K562 (cell line): ENCODE measurements at regions not wholly inside any gene's neighbourhood (a gene's known extent, or its start where the extent isn't known, plus 50 kb on each side); places are given as distances from the start of the nearest gene placed in this dataset.

Experiments
- ATAC-seq: fragments of 200-7000 bp; cut with Tn5 transposase; 3 replicates; pipeline ENCODE4 v1.9.1; 2020; ENCODE audit warnings: moderate library complexity
- BruUV-seq: library from RNA; stranded (reverse); fragments of 400-500 nt; replicated peaks from 2 replicates; lab custom pipeline; 2021; lab: Mats Ljungman, UMichigan
- CTCF ChIA-PET: fragments of 300-600 bp; formaldehyde crosslinking; extraction: SDS; loops from one replicate; lab custom pipeline; 2021; ENCODE audit warnings: low intra/inter-chr PET ratio; lab: Yijun Ruan, JAX
- POLR2A ChIA-PET: fragments of 300-600, 350-650 bp; sonication (Branson Sonifier 250); formaldehyde crosslinking; extraction: SDS; loops from one replicate; lab custom pipeline; 2021; ENCODE audit warnings: antibody characterized with exemption, inconsistent platforms; lab: Yijun Ruan, JAX
- DNase-seq, 4 experiments: peaks; one replicate each; pipeline versions ENCODE4 v3.0.0 to v3.0.0-alpha.2; 2011 to 2018; ENCODE audit warnings: low spot score in 3 of 4, mixed read lengths in 3 of 4; ENCODE audit errors: extremely low read depth in 1 of 4
- FAIRE-seq: peaks from 2 replicates; lab custom pipeline; 2011; peaks lifted over from hg19 to GRCh38; lab: Jason Lieb, UNC
- H2AFZ ChIP-seq: 2 replicates; pipeline ENCODE4 v1.6.0; 2011; ENCODE audit warnings: low read depth, low read length, control low read depth, inconsistent platforms
- H3K27ac ChIP-seq: fragments of 200-600 bp; 3 replicates; pipeline ENCODE4 v1.8.0; 2011; ENCODE audit warnings: low read depth, mild to moderate bottlenecking, control low read depth, inconsistent platforms, low read length, moderate library complexity, mixed read lengths; ENCODE audit errors: extremely low read depth
- H3K27me3 ChIP-seq, 2 experiments: fragments of 300-600 bp in 1 of 2; 2 replicates in 1 of 2; 3 replicates in 1 of 2; pipeline versions ENCODE4 v1.6.0 to v1.8.0; 2011; ENCODE audit warnings: inconsistent platforms in 2 of 2, low read length in 2 of 2, mild to moderate bottlenecking in 1 of 2, mixed read lengths in 1 of 2, moderate library complexity in 1 of 2; ENCODE audit not compliant: control insufficient read depth in 2 of 2, insufficient read depth in 2 of 2
- H3K36me3 ChIP-seq: fragments of 300-600 bp; 3 replicates; pipeline ENCODE4 v1.8.0; 2011; ENCODE audit warnings: mild to moderate bottlenecking, low read length, inconsistent platforms; ENCODE audit not compliant: control insufficient read depth, insufficient read depth
- H3K4me1 ChIP-seq, 2 experiments: fragments of 200-600 bp in 1 of 2; replicated peaks in 1 of 2; 2 replicates in 1 of 2; 3 replicates in 1 of 2; pipeline versions ENCODE4 v1.5.1 to v1.8.0; 2011; ENCODE audit warnings: inconsistent platforms in 2 of 2, low read length in 2 of 2, mild to moderate bottlenecking in 1 of 2, mixed read lengths in 1 of 2, moderate library complexity in 1 of 2; ENCODE audit not compliant: control insufficient read depth in 2 of 2, insufficient read depth in 2 of 2
- H3K4me2 ChIP-seq: 2 replicates; pipeline ENCODE4 v1.6.1; 2011; ENCODE audit warnings: low read length, control low read depth, inconsistent platforms, mixed read lengths; ENCODE audit not compliant: insufficient read depth
- H3K4me3 ChIP-seq: fragments of 200-600 bp; sonication (generic), shearing (Covaris generic); 2 replicates; pipeline ENCODE4 v1.5.1; 2016; ENCODE audit warnings: control low read depth, inconsistent platforms
- H3K79me2 ChIP-seq: fragments of 200-600 bp; 3 replicates; pipeline ENCODE4 v1.8.0; 2011; ENCODE audit warnings: low read length, inconsistent platforms; ENCODE audit not compliant: control insufficient read depth, insufficient read depth
- H3K9ac ChIP-seq, 2 experiments: 2 replicates each; pipeline versions ENCODE4 v1.6.0 to v1.6.1; 2011; ENCODE audit warnings: low read depth in 2 of 2, low read length in 2 of 2, control low read depth in 1 of 2, inconsistent platforms in 1 of 2, mild to moderate bottlenecking in 1 of 2, mixed read lengths in 1 of 2; ENCODE audit not compliant: insufficient read depth in 1 of 2
- H3K9me1 ChIP-seq: one replicate; pipeline ENCODE4 v1.6.0; 2011; ENCODE audit warnings: inconsistent platforms, mild to moderate bottlenecking, low read length, moderate library complexity; ENCODE audit not compliant: control insufficient read depth, insufficient read depth
- H3K9me3 ChIP-seq: replicated peaks from 2 replicates; pipeline ENCODE4 v1.5.1; 2011; ENCODE audit warnings: low read depth, low read length, inconsistent platforms; ENCODE audit not compliant: control insufficient read depth, insufficient read depth
- H4K20me1 ChIP-seq: replicated peaks from 2 replicates; pipeline ENCODE4 v1.6.1; 2011; ENCODE audit warnings: low read length, inconsistent platforms, mixed read lengths; ENCODE audit not compliant: control insufficient read depth, insufficient read depth
- BRCA1 ChIP-seq, 2 experiments: fragments of 450-650 bp in 1 of 2; sonication (generic) in 1 of 2; formaldehyde crosslinking in 1 of 2; IDR thresholded peaks; 2 replicates each; pipeline versions ENCODE4 v1.5.0 to v1.6.1; 2017 to 2020; ENCODE audit warnings: mild to moderate bottlenecking in 1 of 2, missing genetic modification reagents in 1 of 2
- CCAR2 ChIP-seq: fragments of 200-400 bp; formaldehyde crosslinking; IDR thresholded peaks from 2 replicates; pipeline ENCODE4 v1.6.1; 2017; ENCODE audit warnings: mild to moderate bottlenecking, low read depth, low read length
- CREB1 ChIP-seq, 2 experiments: sonication (generic) in 1 of 2; formaldehyde crosslinking in 1 of 2; IDR thresholded peaks; 2 replicates each; pipeline versions ENCODE4 v1.6.1 to v1.8.0; 2012 to 2022; ENCODE audit warnings: inconsistent platforms in 1 of 2, mild to moderate bottlenecking in 1 of 2, missing genetic modification reagents in 1 of 2, moderate library complexity in 1 of 2
- E2F1 ChIP-seq: sonication (generic); formaldehyde crosslinking; IDR thresholded peaks from 2 replicates; pipeline ENCODE4 v1.8.1; 2023; ENCODE audit warnings: mild to moderate bottlenecking, missing genetic modification reagents, moderate library complexity
- FOS ChIP-seq: IDR thresholded peaks from 3 replicates; pipeline ENCODE4 v1.6.1; 2011; ENCODE audit not compliant: insufficient read length; ENCODE audit errors: extremely low read depth
- HES1 ChIP-seq: fragments of 450-650 bp; IDR thresholded peaks from 2 replicates; pipeline ENCODE4 v1.6.1; 2016; ENCODE audit warnings: low read depth, mild to moderate bottlenecking, moderate library complexity
- HMGXB4 ChIP-seq: sonication (generic); formaldehyde crosslinking; IDR thresholded peaks from 2 replicates; pipeline ENCODE4 v1.8.1; 2023; ENCODE audit warnings: mild to moderate bottlenecking, missing genetic modification reagents
- IRF2 ChIP-seq: sonication (generic); formaldehyde crosslinking; IDR thresholded peaks from 2 replicates; pipeline ENCODE4 v1.8.1; 2022; ENCODE audit warnings: mild to moderate bottlenecking, missing genetic modification reagents
- MCM7 ChIP-seq, 2 experiments: fragments of 450-650 bp; IDR thresholded peaks; 2 replicates each; pipeline ENCODE4 v1.6.1; 2016 to 2018
- NEUROD1 ChIP-seq: fragments of 150-350 bp; IDR thresholded peaks from 2 replicates; pipeline ENCODE4 v1.6.1; 2014; ENCODE audit warnings: borderline replicate concordance, low read length, low read depth; ENCODE audit not compliant: partially characterized antibody
- NFATC3 ChIP-seq: fragments of 450-650 bp; IDR thresholded peaks from 2 replicates; pipeline ENCODE4 v1.6.1; 2017; ENCODE audit warnings: mild to moderate bottlenecking
- PHB2 ChIP-seq: fragments of 450-650 bp; IDR thresholded peaks from 2 replicates; pipeline ENCODE4 v1.6.1; 2017; ENCODE audit warnings: low read depth
- USF1 ChIP-seq: sonication (generic); formaldehyde crosslinking; IDR thresholded peaks from 2 replicates; pipeline ENCODE4 v1.9.0; 2022; ENCODE audit warnings: mild to moderate bottlenecking, missing genetic modification reagents
- ZBTB43 ChIP-seq: sonication (generic); formaldehyde crosslinking; IDR thresholded peaks from 2 replicates; pipeline ENCODE4 v1.8.0; 2023; ENCODE audit warnings: mild to moderate bottlenecking, missing genetic modification reagents
- ZNF12 ChIP-seq: sonication (generic); formaldehyde crosslinking; IDR thresholded peaks from 2 replicates; pipeline ENCODE4 v1.4.0; 2020; ENCODE audit warnings: mild to moderate bottlenecking, missing genetic modification reagents
- ZNF384 ChIP-seq: IDR thresholded peaks from 2 replicates; pipeline ENCODE4 v1.6.1; 2012; ENCODE audit warnings: low read depth, low read length, improper control_type of control experiment
- ZNF695 ChIP-seq: fragments of 450-650 bp; formaldehyde crosslinking; IDR thresholded peaks from 2 replicates; pipeline ENCODE4 v1.4.0; 2020; ENCODE audit warnings: mild to moderate bottlenecking, moderate library complexity
- in situ Hi-C: fragments of 300-500 bp; cut with MboI; formaldehyde crosslinking; loops from 4 replicates; pipeline ENCODE4 v1.15.0; 2018; ENCODE audit warnings: inconsistent platforms, mixed read lengths
- intact Hi-C: fragments of 100-400 bp; cut with micrococcal nuclease; formaldehyde crosslinking; loops from 2 replicates; pipeline ENCODE4 v1.14.2; 2022

GRCh38 chr2:117707874-117708273 lies 106.6 kb upstream of the DDX18 start:
- no TSS peak for BruUV-seq
- Histone ChIP-seq H3K9ac (no peak overlapping the region), H3K36me3 (no peaks in the 10 kb centered on the region), H3K27me3 (no peaks in the 10 kb centered on the region), H3K9me3 (no peaks in the 10 kb centered on the region), H3K4me2 (no peak overlapping the region), H3K27ac (no peak overlapping the region), H2AFZ (no peak overlapping the region), H3K9me1 (no peaks in the 10 kb centered on the region), H3K4me1 (no peaks in the 10 kb centered on the region), H3K79me2 (no peaks in the 10 kb centered on the region), H4K20me1 (no peaks in the 10 kb centered on the region), H3K4me3 (no peak overlapping the region)
- no peak for ATAC-seq
- TF ChIP-seq NEUROD1 (no peak), ZBTB43 (CRISPR knock-in tag) (no peak), PHB2 (no peak), CCAR2 (no peak), HES1 (no peak), ZNF12 (CRISPR knock-in tag) (no peak), E2F1 (CRISPR knock-in tag) (no peak), ZNF695 (CRISPR knock-in tag) (no peak), CREB1 (IDR thresholded peaks at IDR 0.05) (no peak), CREB1 (CRISPR knock-in tag; IDR thresholded peaks at IDR 0.05) (no peak), NFATC3 (no peak), USF1 (CRISPR knock-in tag) (no peak), IRF2 (CRISPR knock-in tag) (no peak), BRCA1 (IDR thresholded peaks at IDR 0.05) (no peak), BRCA1 (CRISPR knock-in tag; IDR thresholded peaks at IDR 0.05) (no peak), FOS (no peak), HMGXB4 (CRISPR knock-in tag) (no peak), ZNF384 (no peak), MCM7 (IDR thresholded peaks at IDR 0.05) (no peak)
- no peak for DNase-seq
- intact Hi-C loops (no loop called here), in situ Hi-C loops (no loop called here)
- no peak for FAIRE-seq
- CTCF ChIA-PET: no interaction called here
- POLR2A ChIA-PET: no interaction called here
